Mesenchymal stem cell (in vitro differentiated cells and primary cell): ENCODE measurements at regions not wholly inside any gene's neighbourhood (a gene's known extent, or its start where the extent isn't known, plus 50 kb on each side); places are given as distances from the start of the nearest gene placed in this dataset.

Experiments
- DNase-seq: peaks from one replicate; pipeline ENCODE4 v3.0.0-alpha.2; 2013
- H2AFZ ChIP-seq: one replicate; pipeline ENCODE4 v1.6.1; 2013; ENCODE audit warnings: low read depth, mild to moderate bottlenecking, control low read depth, inconsistent platforms, low read length, moderate library complexity
- H2AK5ac ChIP-seq: 2 replicates; pipeline ENCODE4 v1.6.1; 2013; ENCODE audit warnings: low read length, moderate library complexity, mild to moderate bottlenecking, inconsistent platforms; ENCODE audit not compliant: severe bottlenecking
- H2BK120ac ChIP-seq: one replicate; pipeline ENCODE4 v1.6.1; 2013; ENCODE audit warnings: low read depth, mild to moderate bottlenecking, inconsistent platforms, low read length, moderate library complexity
- H2BK12ac ChIP-seq, 2 experiments: one replicate each; pipeline ENCODE4 v1.6.1; 2013; ENCODE audit warnings: inconsistent platforms in 2 of 2, low read length in 2 of 2, mild to moderate bottlenecking in 2 of 2, moderate library complexity in 2 of 2, control low read depth in 1 of 2
- H2BK15ac ChIP-seq: one replicate; pipeline ENCODE4 v1.6.1; 2013; ENCODE audit warnings: mild to moderate bottlenecking, low read depth, inconsistent platforms; ENCODE audit not compliant: poor library complexity, severe bottlenecking
- H2BK5ac ChIP-seq: 2 replicates; pipeline ENCODE4 v1.6.1; 2013; ENCODE audit warnings: low read depth, mild to moderate bottlenecking, low read length, control low read depth, inconsistent platforms; ENCODE audit not compliant: poor library complexity, severe bottlenecking
- H3K14ac ChIP-seq, 2 experiments: one replicate each; pipeline ENCODE4 v1.6.1; 2013; ENCODE audit warnings: inconsistent platforms in 2 of 2, low read length in 2 of 2, control low read depth in 1 of 2, mild to moderate bottlenecking in 1 of 2, moderate library complexity in 1 of 2
- H3K18ac ChIP-seq, 2 experiments: one replicate each; pipeline ENCODE4 v1.6.1; 2013; ENCODE audit warnings: inconsistent platforms in 2 of 2, low read length in 2 of 2, control low read depth in 1 of 2, low read depth in 1 of 2, mild to moderate bottlenecking in 1 of 2
- H3K23ac ChIP-seq, 2 experiments: one replicate each; pipeline ENCODE4 v1.6.1; 2013; ENCODE audit warnings: inconsistent platforms in 2 of 2, low read length in 2 of 2, mild to moderate bottlenecking in 2 of 2, moderate library complexity in 2 of 2, control low read depth in 1 of 2
- H3K27ac ChIP-seq: 2 replicates; pipeline ENCODE4 v1.5.1; 2013; ENCODE audit warnings: mild to moderate bottlenecking, moderate library complexity, low read length, control low read depth, inconsistent platforms; ENCODE audit not compliant: poor library complexity, severe bottlenecking
- H3K27me3 ChIP-seq, 2 experiments: 2 replicates each; pipeline versions ENCODE4 v1.6.1 to v1.7.0; 2013; ENCODE audit warnings: low read length in 2 of 2, mild to moderate bottlenecking in 2 of 2, moderate library complexity in 2 of 2, control low read depth in 1 of 2, inconsistent platforms in 1 of 2; ENCODE audit not compliant: control insufficient read depth in 1 of 2, insufficient read depth in 1 of 2
- H3K36me3 ChIP-seq, 2 experiments: 2 replicates each; pipeline versions ENCODE4 v1.6.1 to v1.7.0; 2013; ENCODE audit warnings: low read length in 2 of 2, control low read depth in 1 of 2, inconsistent platforms in 1 of 2, low read depth in 1 of 2, mild to moderate bottlenecking in 1 of 2; ENCODE audit not compliant: insufficient read depth in 2 of 2, control insufficient read depth in 1 of 2
- H3K4ac ChIP-seq, 2 experiments: one replicate each; pipeline ENCODE4 v1.6.1; 2013; ENCODE audit warnings: inconsistent platforms in 2 of 2, low read length in 2 of 2, mild to moderate bottlenecking in 2 of 2, moderate library complexity in 2 of 2, control low read depth in 1 of 2, low read depth in 1 of 2
- H3K4me1 ChIP-seq: 2 replicates; pipeline ENCODE4 v1.6.1; 2013; ENCODE audit warnings: low read depth, low read length, control low read depth; ENCODE audit not compliant: control insufficient read depth, insufficient read depth
- H3K4me2 ChIP-seq: 2 replicates; pipeline ENCODE4 v1.6.1; 2013; ENCODE audit warnings: low read length, mild to moderate bottlenecking, inconsistent platforms; ENCODE audit not compliant: poor library complexity, severe bottlenecking
- H3K4me3 ChIP-seq, 2 experiments: 2 replicates each; pipeline versions ENCODE4 v1.5.1 to v1.7.0; 2013; ENCODE audit warnings: low read length in 2 of 2, mild to moderate bottlenecking in 2 of 2, control low read depth in 1 of 2, low read depth in 1 of 2; ENCODE audit not compliant: insufficient read depth in 1 of 2
- H3K79me1 ChIP-seq: replicated peaks from 2 replicates; pipeline ENCODE4 v1.6.1; 2013; ENCODE audit warnings: mild to moderate bottlenecking, control low read depth, low read length, inconsistent platforms; ENCODE audit not compliant: poor library complexity, severe bottlenecking
- H3K9ac ChIP-seq: 2 replicates; pipeline ENCODE4 v1.7.0; 2013; ENCODE audit warnings: mild to moderate bottlenecking, low read length, moderate library complexity
- H3K9me3 ChIP-seq: 2 replicates; pipeline ENCODE4 v1.7.0; 2013; ENCODE audit warnings: mild to moderate bottlenecking, low read length; ENCODE audit not compliant: control insufficient read depth
- H4K8ac ChIP-seq: one replicate; pipeline ENCODE4 v1.6.1; 2013; ENCODE audit warnings: inconsistent platforms, mild to moderate bottlenecking, low read length, moderate library complexity
- H4K91ac ChIP-seq: one replicate; pipeline ENCODE4 v1.6.1; 2013; ENCODE audit warnings: mild to moderate bottlenecking, low read length, inconsistent platforms
- WGBS: methylation state at CpG from one replicate; pipeline ENCODE4 v1.1.7; 2013; ENCODE audit warnings: mixed read lengths; 5-methylcytosine and 5-hydroxymethylcytosine counted together

GRCh38 chr6:153720732-153721131 is 318.3 kb upstream of the OPRM1 start:
- no peak overlapping the region for H2AFZ ChIP-seq
- no peak overlapping the region for H2BK120ac ChIP-seq
- no peak overlapping the region for H3K23ac ChIP-seq
- no peak overlapping the region for H2BK5ac ChIP-seq
- H3K79me1 ChIP-seq: no peaks in the 10 kb centered on the region
- H4K8ac ChIP-seq: no peak overlapping the region
- no peak overlapping the region for H3K4me3 ChIP-seq
- no peak overlapping the region for H4K91ac ChIP-seq
- no peak overlapping the region for H3K18ac ChIP-seq
- no peak overlapping the region for H3K9ac ChIP-seq
- H2BK12ac ChIP-seq: no peak overlapping the region
- no peak overlapping the region for H3K27ac ChIP-seq
- H3K4ac ChIP-seq: no peak overlapping the region
- peaks cover 3% of the 10 kb centered on the region for H3K9me3 ChIP-seq
- no peaks in the 10 kb centered on the region for H3K27me3 ChIP-seq
- no peak overlapping the region for H2BK15ac ChIP-seq
- no peak for DNase-seq
- no peaks in the 10 kb centered on the region for H3K4me1 ChIP-seq
- no peaks in the 10 kb centered on the region for H3K36me3 ChIP-seq
- no peak overlapping the region for H3K14ac ChIP-seq
- no peak overlapping the region for H2AK5ac ChIP-seq
- H3K4me2 ChIP-seq: no peak overlapping the region

DNA sequence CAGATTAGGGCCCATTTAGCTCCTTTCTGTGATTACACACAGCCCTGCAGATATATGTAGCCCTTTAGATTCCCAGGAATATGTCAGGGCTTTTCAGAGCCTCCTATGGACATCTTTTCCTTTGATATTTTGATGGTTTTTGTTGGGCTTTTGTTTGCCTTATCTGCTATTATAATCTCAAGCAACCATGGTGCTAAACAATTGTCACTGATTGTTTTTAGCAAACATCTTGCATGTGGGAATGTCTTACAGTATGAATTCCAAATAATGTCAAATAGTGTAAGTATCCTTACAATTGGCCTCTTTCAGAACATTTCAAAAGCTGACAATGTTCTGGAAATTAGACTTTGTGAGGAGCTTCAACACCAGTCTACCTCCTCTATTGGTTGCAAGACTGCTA is 333.6 kb upstream of the OPRM1 start:
- Histone ChIP-seq H2AK5ac (no peak overlapping the region), H3K36me3 (no peaks in the 10 kb centered on the region), H2BK15ac (no peak overlapping the region), H3K27ac (no peak overlapping the region), H3K27me3 (no peaks in the 10 kb centered on the region), H3K4me3 (no peak overlapping the region), H2BK12ac (no peak overlapping the region), H2BK120ac (no peak overlapping the region), H3K4ac (no peak overlapping the region), H3K9me3 (peaks cover 35% of the 10 kb centered on the region), H2AFZ (no peak overlapping the region), H3K18ac (no peak overlapping the region), H4K8ac (no peak overlapping the region), H3K4me1 (no peaks in the 10 kb centered on the region), H3K9ac (no peak overlapping the region), H3K4me2 (no peak overlapping the region), H3K14ac (no peak overlapping the region), H4K91ac (no peak overlapping the region), H3K23ac (no peak overlapping the region), H3K79me1 (no peaks in the 10 kb centered on the region), H2BK5ac (no peak overlapping the region)
- no peak for DNase-seq

DNA sequence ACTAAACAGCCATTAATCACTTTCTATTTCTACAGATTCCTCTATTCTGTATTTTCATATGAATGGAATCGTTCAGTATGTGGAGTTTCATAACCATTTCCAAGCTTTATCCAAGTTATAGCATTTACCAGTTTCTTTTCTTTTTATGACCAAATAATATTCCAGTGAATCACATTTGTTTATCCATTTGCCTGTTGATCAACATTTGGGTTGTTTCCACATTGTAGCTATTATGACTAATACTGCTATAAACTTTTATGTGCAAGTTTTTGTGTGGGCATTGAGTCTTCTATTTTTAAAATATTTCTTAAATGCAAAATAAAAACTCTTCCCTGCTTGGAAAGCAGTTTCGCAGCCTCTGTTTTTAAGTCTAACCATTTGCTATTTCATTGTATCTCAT is 336.4 kb upstream of the OPRM1 start:
- 94% methylated on average over 1 of the region's 2 CpGs for WGBS

DNA sequence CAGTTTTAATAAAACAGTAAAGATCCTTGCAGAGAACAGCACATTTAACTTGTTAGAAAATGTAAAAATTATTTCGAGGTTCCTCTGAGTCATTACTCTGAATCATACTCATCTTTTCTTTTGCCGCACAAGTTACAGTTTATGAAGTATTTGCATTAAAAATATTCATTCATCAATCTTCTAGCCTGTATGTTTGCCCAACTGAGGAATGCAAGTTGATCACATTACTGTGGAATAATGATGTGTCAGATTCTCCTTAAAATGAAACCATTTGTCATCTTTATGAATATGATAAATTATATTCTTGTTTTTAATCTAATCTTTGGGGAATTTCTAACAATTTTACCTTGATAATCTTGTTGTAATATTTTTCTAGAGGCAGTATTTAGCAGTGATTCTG is 340.4 kb upstream of the OPRM1 start:
- H2BK5ac ChIP-seq: no peak overlapping the region
- no peak for DNase-seq
- no peak overlapping the region for H4K8ac ChIP-seq
- no peak overlapping the region for H3K4me3 ChIP-seq
- no peak overlapping the region for H3K23ac ChIP-seq
- H3K4me1 ChIP-seq: no peaks in the 10 kb centered on the region
- no peak overlapping the region for H3K14ac ChIP-seq
- no peaks in the 10 kb centered on the region for H3K36me3 ChIP-seq
- H4K91ac ChIP-seq: no peak overlapping the region
- WGBS: no CpG with 5 or more reads among the region's 2 CpGs
- H3K9ac ChIP-seq: no peak overlapping the region
- no peak overlapping the region for H2BK120ac ChIP-seq
- H3K9me3 ChIP-seq: peaks cover 22% of the 10 kb centered on the region
- no peaks in the 10 kb centered on the region for H3K27me3 ChIP-seq
- no peak overlapping the region for H3K18ac ChIP-seq
- no peaks in the 10 kb centered on the region for H3K79me1 ChIP-seq
- H3K27ac ChIP-seq: no peak overlapping the region
- H3K4me2 ChIP-seq: no peak overlapping the region
- H2BK15ac ChIP-seq: no peak overlapping the region
- no peak overlapping the region for H2AK5ac ChIP-seq
- H3K4ac ChIP-seq: no peak overlapping the region
- H2AFZ ChIP-seq: no peak overlapping the region
- no peak overlapping the region for H2BK12ac ChIP-seq

More for the DNA sequence above, 336.4 kb upstream of the OPRM1 start:
- Histone ChIP-seq H3K23ac (no peak overlapping the region), H2AK5ac (no peak overlapping the region), H3K9me3 (peaks cover 31% of the 10 kb centered on the region), H3K9ac (no peak overlapping the region), H3K14ac (no peak overlapping the region), H2AFZ (no peak overlapping the region), H3K4me2 (no peak overlapping the region), H3K36me3 (no peaks in the 10 kb centered on the region), H2BK15ac (no peak overlapping the region), H3K18ac (no peak overlapping the region), H3K79me1 (no peaks in the 10 kb centered on the region), H3K27ac (no peak overlapping the region), H2BK5ac (no peak overlapping the region), H3K27me3 (no peaks in the 10 kb centered on the region), H4K91ac (no peak overlapping the region), H3K4me3 (no peak overlapping the region), H3K4me1 (no peaks in the 10 kb centered on the region), H3K4ac (no peak overlapping the region), H2BK12ac (no peak overlapping the region), H2BK120ac (no peak overlapping the region), H4K8ac (no peak overlapping the region)
- peak; percentile 54 for DNase-seq
